HCT116 (cell line): ENCODE measurements at regions not wholly inside any gene's neighbourhood (a gene's known extent, or its start where the extent isn't known, plus 50 kb on each side); places are given as distances from the start of the nearest gene placed in this dataset.

Source experiments
- ATAC-seq: fragments of 200-7000 bp; cut with Tn5 transposase; 2 replicates; pipeline ENCODE4 v1.9.1; 2020; ENCODE audit warnings: mild to moderate bottlenecking, moderate library complexity
- BruUV-seq: library from RNA; stranded (reverse); fragments of 400-500 nt; replicated peaks from 2 replicates; lab custom pipeline; 2021; lab: Mats Ljungman, UMichigan
- CTCF ChIA-PET: fragments of 300-600 bp; sonication (Branson Sonifier 250); formaldehyde crosslinking; loops from one replicate; lab custom pipeline; 2021; ENCODE audit warnings: antibody characterized with exemption; lab: Charles Lee
- POLR2A ChIA-PET: fragments of 300-600, 350-600 bp; sonication (Branson Sonifier 250); formaldehyde crosslinking; loops from one replicate; lab custom pipeline; 2021; ENCODE audit warnings: antibody characterized with exemption; lab: Charles Lee
- RAD21 ChIA-PET, 2 experiments: fragments of 300-600 bp; sonication (Branson Sonifier 250); formaldehyde crosslinking; loops; one replicate each; lab custom pipeline; 2023; ENCODE audit warnings: low total read pairs in 2 of 2; ENCODE audit not compliant: uncharacterized antibody in 2 of 2, unreplicated experiment in 2 of 2, low non-redundant PET in 1 of 2; lab: Charles Lee
- DNase-seq: peaks from one replicate; pipeline ENCODE4 v3.0.0-alpha.2; 2010; ENCODE audit warnings: low read depth, low spot score
- H2AFZ ChIP-seq: fragments of 200-600 bp; shearing (Covaris generic), sonication (generic); 2 replicates; pipeline ENCODE4 v1.6.1; 2017; ENCODE audit warnings: low read depth, mixed run types, mixed read lengths, antibody characterized with exemption, low read length; ENCODE audit not compliant: poor library complexity, severe bottlenecking
- H3K27ac ChIP-seq: 2 replicates; pipeline ENCODE4 v1.5.1; 2012; ENCODE audit warnings: low read depth, low read length
- H3K27me3 ChIP-seq: fragments of 200-600 bp; sonication (generic); 2 replicates; pipeline ENCODE4 v1.6.1; 2016; ENCODE audit warnings: mixed run types, low read length, mixed read lengths; ENCODE audit not compliant: insufficient read depth
- H3K36me3 ChIP-seq, 2 experiments: fragments of 200-500 bp in 1 of 2; fragments of 200-600 bp in 1 of 2; sonication (Bioruptor generic) in 1 of 2; sonication (generic) in 1 of 2; 2 replicates each; pipeline versions ENCODE4 v1.5.1 to v1.6.1; 2014 to 2016; ENCODE audit warnings: low read length in 2 of 2, inconsistent platforms in 1 of 2, mixed read lengths in 1 of 2, mixed run types in 1 of 2; ENCODE audit not compliant: insufficient read depth in 2 of 2, control insufficient read depth in 1 of 2
- H3K4me1 ChIP-seq, 2 experiments: fragments of 200-600 bp in 1 of 2; sonication (generic) in 1 of 2; 2 replicates each; pipeline versions ENCODE4 v1.5.1 to v1.6.1; 2012 to 2017; ENCODE audit warnings: low read length in 2 of 2, inconsistent platforms in 1 of 2, mild to moderate bottlenecking in 1 of 2, mixed read lengths in 1 of 2, mixed run types in 1 of 2, moderate library complexity in 1 of 2; ENCODE audit not compliant: insufficient read depth in 2 of 2, control insufficient read depth in 1 of 2
- H3K4me2 ChIP-seq: fragments of 200-600 bp; sonication (generic); 2 replicates; pipeline ENCODE4 v1.6.1; 2017; ENCODE audit warnings: mixed run types, low read length, mixed read lengths
- H3K4me3 ChIP-seq, 2 experiments: fragments of 200-600 bp in 1 of 2; sonication (generic) in 1 of 2; replicated peaks in 1 of 2; 2 replicates each; pipeline ENCODE4 v1.5.1; 2011 to 2016; ENCODE audit warnings: low read length in 2 of 2, control low read depth in 1 of 2, low read depth in 1 of 2, mild to moderate bottlenecking in 1 of 2, mixed read lengths in 1 of 2, mixed run types in 1 of 2
- H3K79me2 ChIP-seq: fragments of 200-600 bp; sonication (generic); 2 replicates; pipeline ENCODE4 v1.6.1; 2017; ENCODE audit warnings: mild to moderate bottlenecking, mixed run types, low read length, moderate library complexity, mixed read lengths; ENCODE audit not compliant: insufficient read depth
- H3K9ac ChIP-seq: fragments of 200-600 bp; sonication (generic); 2 replicates; pipeline ENCODE4 v1.6.1; 2016; ENCODE audit warnings: low read length, mixed read lengths
- H3K9me2 ChIP-seq: fragments of 200-600 bp; sonication (generic), shearing (Covaris generic); 2 replicates; pipeline ENCODE4 v1.6.1; 2017; ENCODE audit warnings: mixed run types, mild to moderate bottlenecking, moderate library complexity; ENCODE audit not compliant: insufficient read depth
- H3K9me3 ChIP-seq, 2 experiments: fragments of 200-500 bp in 1 of 2; fragments of 200-600 bp in 1 of 2; sonication (Bioruptor generic) in 1 of 2; sonication (generic) in 1 of 2; 2 replicates each; pipeline ENCODE4 v1.6.1; 2014 to 2017; ENCODE audit warnings: low read length in 2 of 2, mixed read lengths in 2 of 2, inconsistent platforms in 1 of 2, low read depth in 1 of 2, mild to moderate bottlenecking in 1 of 2, mixed run types in 1 of 2, moderate library complexity in 1 of 2; ENCODE audit not compliant: control insufficient read depth in 1 of 2, insufficient read depth in 1 of 2
- H4K20me1 ChIP-seq: fragments of 200-600 bp; sonication (generic), shearing (Covaris generic); 2 replicates; pipeline ENCODE4 v1.6.1; 2017; ENCODE audit warnings: mixed run types, mild to moderate bottlenecking, moderate library complexity; ENCODE audit not compliant: insufficient read depth
- ELF1 ChIP-seq: IDR thresholded peaks from 2 replicates; pipeline ENCODE4 v1.6.1; 2012; ENCODE audit warnings: low read depth, borderline replicate concordance
- EZH2 ChIP-seq: fragments of 200-600 bp; sonication (generic); IDR thresholded peaks from 2 replicates; pipeline ENCODE4 v1.6.1; 2017; ENCODE audit warnings: antibody characterized with exemption, mixed run types
- EZH2phosphoT487 ChIP-seq: fragments of 200-600 bp; IDR thresholded peaks from 2 replicates; pipeline ENCODE4 v1.6.1; 2018; ENCODE audit warnings: antibody characterized with exemption, borderline replicate concordance
- FOSL1 ChIP-seq: IDR thresholded peaks from 2 replicates; pipeline ENCODE4 v1.6.1; 2012; ENCODE audit warnings: low read depth
- JUND ChIP-seq: IDR thresholded peaks from 2 replicates; pipeline ENCODE4 v1.6.1; 2012
- POLR2A ChIP-seq: IDR thresholded peaks from 2 replicates; pipeline ENCODE4 v1.7.0; 2011; ENCODE audit warnings: borderline replicate concordance; ENCODE audit not compliant: insufficient read depth, insufficient read length; ENCODE audit errors: extremely low read depth
- TCF7L2 ChIP-seq: IDR thresholded peaks from 2 replicates; pipeline ENCODE4 v1.7.0; 2011; ENCODE audit warnings: borderline replicate concordance, inconsistent platforms; ENCODE audit not compliant: insufficient read depth, insufficient read length; ENCODE audit errors: extremely low read depth
- YY1 ChIP-seq: IDR thresholded peaks from 2 replicates; pipeline ENCODE4 v1.6.1; 2011; ENCODE audit warnings: low read length, low read depth, moderate library complexity, mild to moderate bottlenecking; ENCODE audit not compliant: insufficient replicate concordance; ENCODE audit errors: extremely low read depth
- intact Hi-C: fragments of 100-400 bp; cut with micrococcal nuclease; formaldehyde crosslinking; loops from 2 replicates; pipeline ENCODE4 v1.10.0; 2022
- TF ChIP-seq, protein P1 (sequence below): IDR thresholded peaks from 2 replicates; pipeline ENCODE4 v1.6.1; 2012

GRCh38 chr10:130741901-130742855 is 569.3 kb downstream of the TCERG1L start:
- DNase-seq (no peak), ATAC-seq (no peak)
- Histone ChIP-seq H3K79me2 (no peaks in the 10 kb centered on the region), H3K27ac (no peak overlapping the region), H3K4me1 (no peaks in the 10 kb centered on the region), H3K9ac (no peak overlapping the region), H3K9me3 (no peaks in the 10 kb centered on the region), H3K36me3 (no peaks in the 10 kb centered on the region), H3K27me3 (no peaks in the 10 kb centered on the region), H2AFZ (no peak overlapping the region), H3K4me2 (no peak overlapping the region), H4K20me1 (no peaks in the 10 kb centered on the region), H3K4me3 (no peak overlapping the region), H3K9me2 (no peaks in the 10 kb centered on the region)
- intact Hi-C loops, result no loop called here
- no TSS peak for BruUV-seq
- RAD21 ChIA-PET, result no interaction called here
- TF ChIP-seq, protein P1, sequence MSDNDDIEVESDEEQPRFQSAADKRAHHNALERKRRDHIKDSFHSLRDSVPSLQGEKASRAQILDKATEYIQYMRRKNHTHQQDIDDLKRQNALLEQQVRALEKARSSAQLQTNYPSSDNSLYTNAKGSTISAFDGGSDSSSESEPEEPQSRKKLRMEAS, result no peak
- no peak for TF ChIP-seq FOSL1
- no peak for TF ChIP-seq YY1
- TF ChIP-seq JUND, result no peak
- TF ChIP-seq EZH2phosphoT487, result no peak
- no peak for TF ChIP-seq POLR2A
- TF ChIP-seq ELF1, result no peak
- no peak for TF ChIP-seq TCF7L2
- TF ChIP-seq EZH2, result no peak
- CTCF ChIA-PET, result no interaction called here
- POLR2A ChIA-PET, result no interaction called here
